ENCODE measurements at regions not wholly inside any gene's neighbourhood (a gene's known extent, or its start where the extent isn't known, plus 50 kb on each side); places are given as distances from the start of the nearest gene placed in this dataset.
"Not testable (repeated sequence)": the region's sequence is repeated elsewhere in the genome, so short reads cannot be mapped to it uniquely, and the experiment has no call there.

DNA sequence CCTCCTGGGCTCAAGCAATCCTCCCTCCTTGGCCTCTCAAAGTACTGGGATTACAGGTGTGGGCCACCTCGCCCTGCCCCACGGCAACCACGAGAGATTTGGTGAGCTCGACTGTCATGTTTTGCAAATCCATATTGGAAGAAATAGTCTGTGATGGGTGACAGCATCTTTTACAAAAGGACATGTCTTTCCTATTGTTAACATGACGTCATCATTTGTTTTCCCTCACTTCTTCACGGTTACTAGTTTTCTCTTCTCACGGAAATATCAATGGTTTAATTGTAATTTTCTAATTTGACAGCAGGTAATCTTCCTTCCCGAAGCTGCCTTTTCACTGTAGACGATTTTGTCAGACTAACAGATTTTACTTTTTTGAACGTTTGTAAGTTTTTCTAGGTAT, 110.8 kb upstream of the GREM2 start:
- DNase-seq (ENCODE audit: low read depth), result no peak

GRCh38 chr1:240720976-240721375, 109.0 kb upstream of the GREM2 start:
- DNase-seq (ENCODE audit: low read depth), result no peak

- DNase-seq (ENCODE audit: low read depth), result no peak
Observed at GRCh38 chr1:240719953-240720700, 108.2 kb upstream of the GREM2 start.

GRCh38 chr1:240716538-240716937, 104.6 kb upstream of the GREM2 start:
- DNase-seq (ENCODE audit: low read depth), result not testable (repeated sequence)

- DNase-seq (ENCODE audit: low read depth), result no peak
Observed at GRCh38 chr1:240714568-240715292, 102.8 kb upstream of the GREM2 start.

- no peak for DNase-seq (ENCODE audit: low read depth)
Observed at GRCh38 chr1:240712014-240712731, 100.2 kb upstream of the GREM2 start.

DNA sequence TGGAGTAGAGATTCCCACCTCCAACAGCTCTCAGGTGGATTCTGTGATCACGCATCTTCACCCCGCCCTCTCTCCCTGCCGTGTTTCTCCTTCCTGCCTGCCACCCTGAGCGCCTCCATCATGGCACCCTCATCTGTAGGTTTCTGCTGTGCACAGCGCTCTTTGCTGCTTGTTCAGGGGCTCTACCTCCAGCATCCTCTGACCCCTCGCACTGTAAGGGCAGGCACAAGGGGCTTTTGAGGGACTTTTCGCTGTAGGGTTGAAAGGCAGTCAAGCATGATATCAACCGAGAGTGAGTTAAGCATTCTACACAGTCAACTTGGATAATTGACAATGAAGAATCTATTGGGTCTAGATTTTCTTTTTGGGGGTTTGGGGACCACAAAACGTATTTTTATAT, 99.1 kb upstream of the GREM2 start:
- DNase-seq (ENCODE audit: low read depth), result no peak

- no peak for DNase-seq (ENCODE audit: low read depth)
Observed at GRCh38 chr1:240709676-240710075, 97.7 kb upstream of the GREM2 start.

- DNase-seq (ENCODE audit: low read depth), result peak; percentile 18
Observed at GRCh38 chr1:240706150-240706935, 94.4 kb upstream of the GREM2 start.

- peak; percentile 50 for DNase-seq (ENCODE audit: low read depth)
Observed at GRCh38 chr1:240705579-240705978, 93.6 kb upstream of the GREM2 start.

DNA sequence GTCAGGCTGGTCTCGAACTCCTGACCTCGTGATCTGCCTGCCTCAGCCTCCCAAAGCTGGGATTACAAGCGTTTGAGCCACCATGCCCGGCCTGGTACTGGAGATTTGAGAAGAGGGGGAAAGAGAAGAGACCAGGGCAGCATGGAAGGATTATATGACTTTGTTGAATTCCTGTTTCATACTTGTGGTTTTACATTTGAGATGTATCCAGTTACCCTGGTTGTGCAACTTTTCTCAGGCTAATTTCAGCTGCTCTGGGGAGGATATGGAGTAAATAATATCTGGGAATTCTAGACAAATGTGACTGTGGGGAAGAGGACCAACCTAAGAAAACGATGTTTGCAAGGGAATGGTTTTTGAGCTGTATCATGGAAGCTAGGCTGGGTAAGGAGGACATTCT, 89.5 kb upstream of the GREM2 start:
- DNase-seq (ENCODE audit: low read depth), result peak; percentile 92

- DNase-seq (ENCODE audit: low read depth), result no peak
Observed at GRCh38 chr1:240695416-240695815, 83.5 kb upstream of the GREM2 start.

DNA sequence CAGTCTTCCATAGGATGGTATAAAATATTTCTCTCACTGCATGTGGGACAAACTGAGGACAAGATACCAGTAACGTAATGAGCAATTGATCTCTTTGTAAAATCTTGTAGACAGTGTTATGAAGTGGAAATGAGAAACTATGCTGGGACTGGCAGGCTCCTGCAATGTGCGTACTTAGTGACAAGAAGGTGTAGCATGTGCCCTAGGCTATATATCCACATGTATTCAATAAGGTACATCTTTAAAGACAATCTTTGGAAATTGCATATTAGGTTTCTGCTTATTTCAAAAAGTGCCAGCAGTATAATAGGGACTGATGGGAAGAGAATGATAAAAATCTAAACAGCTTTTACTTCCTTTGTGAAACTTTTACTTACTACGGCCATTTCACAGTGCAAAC, 81.9 kb upstream of the GREM2 start:
- DNase-seq (ENCODE audit: low read depth), result no peak

DNA sequence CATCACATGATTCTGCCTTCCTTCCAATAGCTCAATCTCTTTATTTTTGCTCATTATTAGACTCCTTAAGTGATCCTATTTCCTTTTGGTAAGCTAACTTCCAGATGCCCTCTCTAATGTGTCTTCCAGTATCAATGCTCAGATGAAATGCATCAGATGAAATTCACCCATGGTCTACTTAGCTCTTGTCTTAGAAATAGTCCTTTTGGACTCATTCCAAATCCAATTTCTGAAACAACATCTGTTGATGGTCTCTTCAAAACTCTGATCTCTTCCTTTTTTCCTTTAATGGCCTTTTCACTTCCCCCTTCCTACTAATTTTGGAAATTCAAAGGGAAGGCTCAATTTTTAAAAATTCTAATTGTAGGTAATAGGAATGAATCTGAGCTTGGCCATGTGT, 81.1 kb upstream of the GREM2 start:
- DNase-seq (ENCODE audit: low read depth), result no peak

- peak; percentile 57 for DNase-seq (ENCODE audit: low read depth)
Observed at GRCh38 chr1:240691909-240692705, 80.2 kb upstream of the GREM2 start.

DNA sequence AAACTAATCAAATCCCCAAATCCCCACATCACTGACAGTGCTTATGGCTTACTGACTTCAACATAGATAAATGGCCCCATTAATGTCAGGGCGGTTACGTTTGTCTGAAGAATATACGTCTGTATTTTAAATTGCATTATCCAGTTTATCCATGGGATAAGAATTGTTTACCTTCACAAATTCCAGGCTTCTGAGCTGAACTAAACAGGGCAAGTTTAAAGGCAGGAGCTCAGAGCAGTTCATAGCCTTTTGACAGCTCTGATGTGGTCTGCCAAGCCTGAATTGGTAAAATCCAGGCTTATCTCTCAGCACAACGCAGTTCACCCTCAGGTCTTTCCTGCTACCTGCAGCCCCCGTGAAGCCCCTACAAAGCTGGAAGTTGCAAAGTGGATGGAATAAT, 79.5 kb upstream of the GREM2 start:
- DNase-seq (ENCODE audit: low read depth), result no peak

DNA sequence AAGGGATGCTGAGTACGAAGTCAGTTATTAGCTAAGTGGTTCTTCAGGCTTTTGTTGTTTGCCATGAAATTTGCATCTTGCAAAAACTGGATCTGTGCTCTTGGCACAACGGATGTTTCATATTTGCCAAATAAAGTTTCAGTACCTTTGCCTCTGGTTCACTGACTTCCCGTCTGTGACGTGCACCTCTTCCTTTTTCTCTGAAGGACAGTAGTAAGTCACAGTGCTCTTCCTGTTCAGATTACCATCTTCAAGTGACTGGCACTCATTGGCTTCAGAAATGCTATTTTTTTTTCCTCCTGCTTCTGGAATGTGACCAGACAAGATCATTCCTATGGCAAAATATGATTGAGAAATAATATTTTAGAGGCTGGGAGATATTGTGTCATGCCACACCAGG, 75.9 kb upstream of the GREM2 start:
- DNase-seq (ENCODE audit: low read depth), result no peak

DNA sequence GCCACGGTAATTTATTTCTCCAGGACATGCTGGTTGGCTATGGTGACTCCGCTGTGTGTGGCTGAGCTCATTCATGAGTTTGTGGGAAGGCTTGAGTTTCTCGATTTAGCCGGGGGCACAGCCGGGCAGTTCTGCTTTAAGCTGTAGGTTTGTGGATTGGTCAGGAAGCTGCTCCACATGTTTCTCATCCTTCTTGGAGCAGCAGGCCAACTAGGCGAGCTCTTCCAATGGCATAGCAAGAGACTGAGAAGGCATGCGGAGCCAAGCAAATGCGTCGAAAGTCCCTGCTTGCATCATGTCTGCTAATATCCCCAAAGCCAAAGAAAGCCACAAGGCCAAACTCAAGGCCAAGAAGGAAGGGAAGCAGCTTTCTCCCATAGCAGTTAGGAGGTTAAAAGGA, 71.6 kb upstream of the GREM2 start:
- no peak for DNase-seq (ENCODE audit: low read depth)

GRCh38 chr1:240682859-240683242, 70.9 kb upstream of the GREM2 start:
- DNase-seq (ENCODE audit: low read depth), result no peak

- DNase-seq (ENCODE audit: low read depth), result no peak
Observed at GRCh38 chr1:240682166-240682858, 70.4 kb upstream of the GREM2 start.

Data from LHCN-M2 (cell line).